Tongue (tissue), 1 donor: ENCODE measurements at regions not wholly inside any gene's neighbourhood (a gene's known extent, or its start where the extent isn't known, plus 50 kb on each side); places are given as distances from the start of the nearest gene placed in this dataset.

Source experiments
- DNase-seq: peaks from one replicate; pipeline ENCODE4 v3.0.0-alpha.2; 2015

- no peak for DNase-seq
These were observed 73.4 kb upstream of the DNAH5 start for GRCh38 chr5:14017904-14018303.

GRCh38 chr5:14016549-14016948, 72.1 kb upstream of the DNAH5 start:
- peak; percentile 34 for DNase-seq

GRCh38 chr5:14011089-14012020, 66.9 kb upstream of the DNAH5 start:
- DNase-seq: peak; percentile 93

- no peak for DNase-seq
These were observed 65.1 kb upstream of the DNAH5 start for GRCh38 chr5:14009575-14009974.

- DNase-seq: peak; percentile 51
These were observed 64.4 kb upstream of the DNAH5 start for GRCh38 chr5:14008819-14009311.

- DNase-seq: no peak
These were observed 62.5 kb upstream of the DNAH5 start for GRCh38 chr5:14006823-14007520.

- DNase-seq: no peak
These were observed 60.3 kb upstream of the DNAH5 start for GRCh38 chr5:14004598-14005394.

- DNase-seq: no peak
These were observed 59.4 kb upstream of the DNAH5 start for GRCh38 chr5:14003936-14004335.

GRCh38 chr5:14003513-14003912, 59.0 kb upstream of the DNAH5 start:
- no peak for DNase-seq

GRCh38 chr5:13998254-13998653, 53.8 kb upstream of the DNAH5 start:
- DNase-seq: no peak

GRCh38 chr5:13997514-13997913, 53.0 kb upstream of the DNAH5 start:
- DNase-seq: no peak

- peak; percentile 33 for DNase-seq
These were observed 50.2 kb upstream of the DNAH5 start for GRCh38 chr5:13994621-13995253.
